Hematopoietic multipotent progenitor cell treated with erythropoietin and hydrocortisone succinate and interleukin-3 and kit ligand, for 4 days (in vitro differentiated cells): ENCODE measurements at regions not wholly inside any gene's neighbourhood (a gene's known extent, or its start where the extent isn't known, plus 50 kb on each side); places are given as distances from the start of the nearest gene placed in this dataset.

Experiments
- DNase-seq: peaks from one replicate; pipeline ENCODE4 v3.0.0-alpha.2; 2015

GRCh38 chr11:70537576-70538571 lies 139.5 kb downstream of the CTTN start:
- no peak for DNase-seq

DNA sequence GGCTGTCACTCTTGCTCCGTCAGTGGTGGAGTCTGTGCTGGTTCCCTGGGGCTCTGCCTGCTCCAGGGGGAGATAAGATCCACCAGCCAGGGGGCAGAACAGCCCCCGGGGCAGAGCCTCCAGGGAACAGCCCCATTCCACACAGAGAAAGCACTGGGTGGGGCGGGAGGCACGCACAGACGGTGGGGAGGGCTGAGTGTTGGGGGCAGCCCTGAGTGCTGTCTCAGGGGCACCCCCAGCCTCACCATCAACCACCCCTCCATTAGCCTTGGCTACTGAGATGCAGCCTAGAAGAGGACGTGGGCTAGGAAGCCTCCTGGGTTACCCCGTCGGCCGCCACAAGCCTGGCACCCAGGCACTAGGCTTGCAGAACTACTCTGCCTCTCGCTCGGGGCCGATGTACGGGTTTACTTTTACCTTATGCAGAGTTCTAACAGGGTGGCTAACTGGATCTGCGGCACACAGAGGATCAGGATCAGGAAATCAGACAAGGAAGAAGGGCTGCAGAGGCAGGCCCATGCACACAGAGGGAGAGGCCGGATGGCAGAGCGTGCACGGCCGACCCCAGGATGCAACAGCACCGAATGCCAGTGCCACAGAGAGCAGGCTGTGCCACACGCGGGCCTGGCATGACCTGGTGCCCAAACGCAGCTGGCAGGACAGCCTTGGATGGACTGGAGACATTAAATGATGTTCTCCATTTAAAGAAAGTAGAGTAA lies 140.5 kb downstream of the CTTN start:
- no peak for DNase-seq

DNA sequence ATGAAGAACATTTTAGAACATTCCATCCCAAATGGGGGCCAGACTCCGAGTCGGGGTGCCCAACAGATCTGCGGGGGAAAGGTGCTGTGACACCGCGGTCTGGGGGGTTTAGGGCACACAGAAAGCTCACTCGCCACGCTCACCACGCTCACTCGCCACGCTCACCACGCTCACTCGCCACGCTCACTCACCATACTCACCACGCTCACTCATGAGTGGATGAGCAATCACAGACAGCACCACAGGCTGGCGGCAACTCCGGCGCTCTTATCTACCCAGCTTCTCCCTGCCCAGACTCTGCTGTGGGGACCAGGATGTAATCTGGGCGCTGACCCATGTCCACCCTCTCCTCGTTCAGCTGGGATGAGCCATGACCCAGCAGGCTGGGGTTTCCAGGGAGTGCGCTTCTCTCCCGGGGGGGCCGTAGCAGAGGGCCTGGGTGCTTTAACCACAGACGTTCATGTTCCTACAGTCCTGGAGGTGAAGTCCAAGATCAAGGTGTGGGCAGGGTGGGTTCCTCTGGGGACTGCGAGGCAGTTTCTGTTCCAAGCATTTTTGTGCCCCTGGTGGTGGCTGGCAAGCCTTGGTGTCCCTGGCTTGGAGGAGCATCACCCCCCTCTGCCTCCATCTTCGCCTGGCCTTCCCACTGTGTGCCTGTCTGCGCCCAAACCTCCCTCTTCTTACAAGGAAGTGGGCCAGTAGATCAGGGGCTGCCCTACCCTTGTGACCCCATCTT lies 141.2 kb downstream of the CTTN start:
- no peak for DNase-seq

DNA sequence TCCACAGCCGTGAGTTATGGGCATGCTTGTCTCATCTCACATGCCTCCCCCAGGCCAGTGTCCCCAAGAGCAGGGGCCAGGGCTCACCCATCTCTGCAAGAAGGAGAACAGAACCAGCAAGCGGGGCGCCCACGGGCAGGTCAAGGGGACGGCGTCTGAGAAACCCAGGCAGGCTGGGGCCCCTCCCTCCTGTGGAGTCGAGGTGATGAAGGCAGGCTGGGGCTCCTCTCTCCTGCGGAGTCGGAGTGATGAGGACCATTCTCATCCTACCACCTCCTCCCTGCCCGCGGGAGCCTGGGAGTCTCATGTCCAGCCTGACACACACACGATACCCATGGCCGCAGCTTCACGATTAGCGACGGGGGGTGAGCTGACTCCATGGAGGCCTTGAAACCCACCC lies 141.9 kb downstream of the CTTN start:
- no peak for DNase-seq

- DNase-seq = no peak
These were observed 142.8 kb downstream of the CTTN start for GRCh38 chr11:70541176-70541575.

DNA sequence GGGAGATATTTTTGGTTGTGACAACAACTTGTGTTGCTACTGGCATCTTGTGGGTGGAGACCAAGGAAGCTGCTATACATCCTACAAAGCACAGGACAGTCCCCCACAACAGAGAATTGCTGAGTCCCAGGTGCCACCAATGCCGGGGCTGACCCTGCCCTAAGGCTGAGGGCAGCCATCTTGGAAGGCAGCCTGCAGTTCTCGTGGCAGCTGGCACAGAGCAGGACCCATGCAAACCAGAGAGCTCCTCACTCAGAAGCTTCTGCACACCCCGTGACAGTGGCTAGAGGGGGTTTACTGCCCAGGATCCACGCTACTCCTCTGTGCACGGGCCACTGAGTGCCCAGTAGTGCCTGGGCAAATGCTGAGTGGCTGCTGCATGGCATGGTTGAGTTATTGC lies 143.4 kb downstream of the CTTN start:
- no peak for DNase-seq

GRCh38 chr11:70542406-70542805 lies 144.1 kb downstream of the CTTN start:
- no peak for DNase-seq

- no peak for DNase-seq
These were observed 144.5 kb downstream of the CTTN start for GRCh38 chr11:70542811-70543210.

- no peak for DNase-seq
These were observed 145.3 kb downstream of the CTTN start for GRCh38 chr11:70543611-70544010.

DNA sequence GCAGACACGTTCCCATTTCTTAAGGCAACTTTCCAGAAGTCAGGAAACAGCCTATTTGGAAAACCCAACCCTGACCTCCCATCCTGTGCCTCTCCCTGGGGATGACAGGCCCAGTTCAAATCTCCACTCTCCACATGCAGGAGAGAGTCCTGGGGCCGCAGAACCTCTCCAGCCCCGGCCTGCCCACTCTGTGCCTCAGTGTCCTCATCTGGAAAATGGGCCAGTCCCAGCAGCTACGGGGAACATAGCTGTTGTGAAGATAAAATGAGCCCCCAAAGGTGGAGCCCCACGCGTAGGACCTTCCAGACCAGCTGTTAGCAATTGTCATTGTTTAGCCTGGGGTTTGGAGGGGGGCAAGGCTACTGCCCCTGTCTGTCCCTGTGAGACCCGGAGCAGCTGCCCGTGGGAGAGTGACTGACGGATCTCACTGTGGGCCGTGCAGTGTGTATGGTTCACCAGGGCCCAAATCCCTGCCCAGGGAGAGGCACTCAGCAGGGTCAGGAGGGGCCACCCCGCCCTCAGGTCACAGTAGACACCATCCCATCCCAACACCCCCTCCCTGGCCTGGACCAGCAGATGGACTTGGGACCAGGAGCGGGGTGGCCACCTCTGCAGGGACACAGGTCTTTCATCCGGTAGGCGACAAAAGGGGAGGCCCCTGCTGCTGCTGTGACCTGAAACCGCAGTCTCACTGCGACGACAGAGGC lies 145.9 kb downstream of the CTTN start:
- DNase-seq = no peak

GRCh38 chr11:70544774-70545609 lies 146.7 kb downstream of the CTTN start:
- no peak for DNase-seq

- DNase-seq = no peak
These were observed 147.2 kb downstream of the CTTN start for GRCh38 chr11:70545610-70545912.

- DNase-seq = no peak
These were observed 148.0 kb downstream of the CTTN start for GRCh38 chr11:70546191-70546940.

GRCh38 chr11:70547386-70547785 lies 149.1 kb downstream of the CTTN start:
- DNase-seq = no peak

DNA sequence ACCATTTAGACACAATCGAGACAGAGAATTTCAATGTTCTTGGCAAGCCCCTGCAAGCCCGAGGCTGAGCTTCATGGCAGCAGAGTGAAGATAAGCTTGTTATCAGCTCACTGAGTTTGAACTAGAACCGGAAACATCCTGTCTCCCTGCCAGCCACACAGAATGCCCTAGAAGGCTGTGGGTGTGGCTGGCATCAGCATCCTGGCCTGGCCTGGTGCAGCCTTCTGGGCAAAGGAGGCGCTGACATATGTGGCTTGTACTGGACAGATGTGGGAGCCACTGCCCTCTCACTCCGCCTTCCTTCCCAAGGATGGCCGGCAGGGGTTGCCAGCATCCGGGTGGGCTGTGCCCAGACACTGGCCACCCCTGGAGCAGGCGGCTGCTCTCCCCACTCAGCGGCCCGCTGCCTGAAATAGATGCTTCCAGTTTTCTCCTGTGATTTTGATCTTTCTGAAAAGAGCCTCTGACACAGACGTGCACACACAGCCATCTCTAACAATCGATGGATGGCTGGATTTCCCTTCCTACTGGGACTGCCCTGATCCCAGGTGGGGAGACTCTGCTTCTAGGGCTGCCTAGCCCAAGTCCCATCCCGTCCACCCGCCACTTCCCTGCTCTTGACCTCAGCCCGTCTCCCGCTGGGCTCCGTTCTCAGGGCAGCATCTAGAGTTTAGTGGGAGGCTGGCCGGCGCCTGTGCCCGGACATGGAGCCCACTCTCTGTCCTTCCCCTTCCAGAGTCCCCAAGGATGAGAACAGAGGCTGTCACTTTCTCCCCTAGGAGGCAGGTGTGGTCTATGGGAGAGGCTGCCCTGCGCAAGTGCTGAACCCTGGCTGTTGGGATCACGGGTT lies 149.7 kb downstream of the CTTN start:
- DNase-seq = peak; percentile 80

DNA sequence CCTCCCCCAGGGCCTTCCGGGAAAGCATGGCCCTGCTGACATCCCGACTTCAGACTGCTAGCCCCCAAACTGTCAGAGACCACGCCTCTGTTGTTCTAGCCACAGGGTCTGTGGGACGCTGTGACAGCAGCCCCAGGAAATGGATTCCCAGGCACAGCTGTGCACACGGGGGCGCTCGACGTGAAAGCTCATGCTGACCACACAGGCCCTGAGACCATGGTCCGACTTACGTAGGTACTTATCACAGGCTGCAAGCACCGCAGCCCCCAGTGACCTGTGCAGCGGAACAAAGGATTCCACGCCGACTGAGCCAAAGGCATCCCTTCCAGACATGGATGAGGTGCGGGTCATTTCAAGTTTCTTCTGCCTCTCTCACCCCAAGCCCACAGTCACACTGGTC lies 150.6 kb downstream of the CTTN start:
- no peak for DNase-seq

DNA sequence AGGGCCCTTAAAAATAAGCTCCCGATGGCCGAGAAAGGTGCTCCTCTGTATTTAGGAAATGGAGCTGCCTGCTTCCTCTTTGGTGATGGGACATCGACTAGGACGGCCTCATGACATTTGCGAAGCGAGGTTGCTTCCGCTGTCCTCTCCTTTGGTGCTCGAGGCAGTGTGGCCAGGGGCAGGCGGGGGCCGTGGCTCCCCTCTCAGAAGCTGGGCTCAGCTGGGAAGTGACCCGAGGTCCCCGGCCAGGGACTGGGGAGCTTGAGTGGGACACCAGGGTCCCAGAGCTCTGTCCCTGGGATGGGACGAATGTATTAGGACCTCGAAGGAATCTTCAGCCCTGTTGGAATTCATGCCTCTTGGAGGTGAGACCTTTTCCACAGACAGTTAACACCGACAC lies 151.1 kb downstream of the CTTN start:
- DNase-seq = no peak

DNA sequence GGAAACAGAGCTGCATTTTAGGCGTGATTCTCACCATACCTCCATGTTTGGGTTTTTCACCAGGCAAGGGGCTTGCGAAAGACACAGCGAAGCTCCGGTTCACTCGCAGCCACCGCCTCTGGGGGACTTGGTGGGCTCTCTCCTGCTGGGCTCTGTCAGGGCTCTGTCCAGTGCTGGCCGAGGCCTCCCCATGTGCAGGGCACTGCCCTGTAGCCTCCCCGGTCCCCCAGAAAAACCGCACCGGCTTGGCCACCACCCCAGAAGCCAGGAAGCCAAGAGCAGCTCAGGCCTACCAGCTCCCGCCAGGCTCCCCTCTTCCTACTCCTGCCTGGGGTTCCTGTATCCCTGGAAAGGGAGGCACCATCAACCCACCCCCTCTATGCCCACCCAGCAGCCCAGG lies 151.5 kb downstream of the CTTN start:
- DNase-seq = no peak

DNA sequence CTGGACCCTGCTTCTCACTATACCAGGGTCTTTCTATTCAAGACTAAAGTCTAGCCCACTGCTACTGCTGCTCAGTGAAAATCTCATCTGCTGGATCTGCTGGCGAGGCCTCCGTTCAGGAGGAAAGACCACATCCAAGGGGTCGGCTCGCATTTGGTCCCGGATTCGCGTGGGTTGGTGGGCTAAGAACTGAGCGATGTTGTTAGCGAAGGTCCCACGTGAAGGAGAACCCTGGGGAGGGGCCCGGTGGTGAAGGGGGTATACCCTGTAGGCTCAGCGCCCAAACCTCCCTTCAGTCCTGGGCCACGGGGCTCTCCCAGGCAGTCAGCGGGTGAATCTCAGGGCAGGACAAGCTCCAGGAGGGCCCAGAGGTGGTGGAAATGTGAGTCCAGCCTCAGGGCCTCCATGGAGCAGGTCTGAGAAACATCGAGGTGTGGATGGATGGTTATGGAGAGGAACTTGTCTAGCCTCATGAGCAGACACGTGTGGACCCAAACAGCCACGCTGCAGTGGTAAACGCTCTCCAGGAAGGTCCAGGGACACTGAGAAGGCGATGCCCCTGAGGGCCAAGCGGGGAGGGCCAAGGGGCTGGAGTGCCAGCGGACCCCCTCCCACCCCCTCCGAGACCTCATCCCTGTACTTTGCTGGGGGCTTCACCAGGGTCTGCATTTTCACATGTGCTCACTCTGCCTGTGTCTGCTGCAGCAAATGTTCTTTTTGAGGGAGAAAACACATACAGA lies 152.3 kb downstream of the CTTN start:
- DNase-seq = no peak
